Right lobe of liver (tissue), 6 donors: ENCODE measurements at regions not wholly inside any gene's neighbourhood (a gene's known extent, or its start where the extent isn't known, plus 50 kb on each side); places are given as distances from the start of the nearest gene placed in this dataset.
A peak's percentile ranks its signal among the peaks of the same experiment; 100 is the strongest.

Source experiments
- ATAC-seq, 4 donors: fragments of 200-7000 bp; cut with Tn5 transposase; one replicate each; pipeline ENCODE4 v1.9.1; 2020; ENCODE audit warnings: mild to moderate bottlenecking in 4 of 4, moderate library complexity in 4 of 4
- DNase-seq, 3 donors: peaks; one replicate each; pipeline ENCODE4 v3.0.0-alpha.2; 2020
- H3K27ac ChIP-seq, 3 donors: fragments of 200-600 bp; one replicate each; pipeline ENCODE4 v1.8.0; 2022
- H3K27me3 ChIP-seq, 2 donors: fragments of 200-600 bp; one replicate each; pipeline ENCODE4 v1.8.0; 2022
- H3K36me3 ChIP-seq, 4 donors: fragments of 200-600 bp; sonication (generic) in 1 of 4; one replicate each; pipeline versions ENCODE4 v1.5.1 to v1.8.0; 2017 to 2022; ENCODE audit warnings: control low read depth in 1 of 4
- H3K4me1 ChIP-seq, 4 donors: fragments of 200-600 bp; sonication (generic) in 1 of 4; one replicate each; pipeline versions ENCODE4 v1.5.1 to v1.8.0; 2017 to 2022; ENCODE audit warnings: control low read depth in 1 of 4
- H3K4me3 ChIP-seq, 3 donors: fragments of 200-600 bp; one replicate each; pipeline ENCODE4 v1.8.0; 2022
- H3K9me3 ChIP-seq, 4 donors: fragments of 200-600 bp; sonication (generic) in 1 of 4; one replicate each; pipeline versions ENCODE4 v1.5.1 to v1.8.0; 2017 to 2022; ENCODE audit warnings: control low read depth in 1 of 4
- CTCF ChIP-seq, 4 donors: fragments of 200-600 bp in 3 of 4; fragments of 450-650 bp in 1 of 4; IDR thresholded peaks; one replicate each; pipeline versions ENCODE4 v1.5.1 to v1.8.0; 2016 to 2022; ENCODE audit warnings: antibody characterized with exemption in 4 of 4, mild to moderate bottlenecking in 2 of 4
- POLR2A ChIP-seq: fragments of 450-650 bp; IDR thresholded peaks from one replicate; pipeline ENCODE4 v1.6.1; 2017; ENCODE audit warnings: antibody characterized with exemption, mild to moderate bottlenecking
- WGBS: methylation state at CpG from one replicate; pipeline ENCODE4 v1.1.6; 2018; ENCODE audit warnings: low coverage, low lambda C conversion rate; ENCODE audit not compliant: insufficient coverage; ENCODE audit errors: missing lambda C conversion rate; 5-methylcytosine and 5-hydroxymethylcytosine counted together
- intact Hi-C, 2 donors: fragments of 100-400 bp; cut with DNase I; formaldehyde crosslinking; loops; one replicate each; pipeline versions ENCODE4 v1.11.2 to v1.14.1; 2022
- donor health status: DM: no; HTN: yes; CAD: no.
- donor health status: DM: no; HTN: no; CAD: no.
- donor health status: DM: no; HTN: no; CAD: no.
- donor health status: DM: no; HTN: yes; CAD: no.
- donor health status: DM: no; HTN: yes; CAD: no.

GRCh38 chr15:27598251-27599009 lies 500.7 kb downstream of the OCA2 start:
- ATAC-seq (peak in 1 of 4 donors; percentile 57), DNase-seq (no peak)
- intact Hi-C loops = no loop called here
- TF ChIP-seq CTCF (IDR thresholded peaks at IDR 0.05) (no peak), POLR2A (no peak)
- Histone ChIP-seq H3K4me1 (no peaks in the 10 kb centered on the region), H3K27ac (no peak overlapping the region), H3K27me3 (no peaks in the 10 kb centered on the region), H3K4me3 (no peak overlapping the region), H3K36me3 (no peaks in the 10 kb centered on the region), H3K9me3 (no peaks in the 10 kb centered on the region)
- 54% methylated on average over 10 of the region's 10 CpGs for WGBS

DNA sequence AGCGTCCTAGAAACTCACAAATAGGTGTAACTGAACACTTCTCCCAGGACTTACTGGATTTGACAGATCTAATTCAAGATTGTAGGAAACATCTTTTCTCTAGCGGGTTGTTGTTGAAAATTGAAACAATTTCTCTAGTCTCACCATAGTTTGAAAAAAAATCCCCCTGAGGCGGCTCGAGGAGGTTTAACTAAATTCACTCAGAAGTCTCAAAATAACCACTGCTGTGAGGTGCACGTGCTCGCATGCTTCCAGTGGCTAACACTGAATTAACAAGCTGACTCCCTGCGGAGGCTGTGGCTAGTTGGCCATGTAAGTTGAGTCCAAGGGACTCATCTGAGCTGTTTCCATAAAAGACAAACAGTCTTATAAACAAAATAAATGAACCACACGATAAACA lies 503.9 kb downstream of the OCA2 start:
- no peak for DNase-seq
- 50% methylated on average over 7 of the region's 8 CpGs for WGBS
- Histone ChIP-seq H3K36me3 (no peaks in the 10 kb centered on the region), H3K4me1 (no peaks in the 10 kb centered on the region), H3K27ac (no peak overlapping the region), H3K9me3 (no peaks in the 10 kb centered on the region), H3K27me3 (no peaks in the 10 kb centered on the region), H3K4me3 (no peak overlapping the region)
- TF ChIP-seq CTCF (IDR thresholded peaks at IDR 0.05) = no peak
- no peak for TF ChIP-seq POLR2A
- ATAC-seq = no peak
- intact Hi-C loops = no loop called here

- no peaks in the 10 kb centered on the region for H3K27me3 ChIP-seq
- 32% methylated on average over 3 of the region's 3 CpGs for WGBS
- TF ChIP-seq CTCF (IDR thresholded peaks at IDR 0.05) = no peak
- no peak for TF ChIP-seq POLR2A
- H3K9me3 ChIP-seq = no peaks in the 10 kb centered on the region
- intact Hi-C loops = no loop called here
- no peaks in the 10 kb centered on the region for H3K36me3 ChIP-seq
- ATAC-seq (no peak), DNase-seq (no peak)
- no peaks in the 10 kb centered on the region for H3K4me1 ChIP-seq
- no peak overlapping the region for H3K27ac ChIP-seq
- H3K4me3 ChIP-seq = no peak overlapping the region
Observed at GRCh38 chr15:27592036-27592760, 506.9 kb downstream of the OCA2 start.
